Panc1 (cell line): ENCODE measurements at regions not wholly inside any gene's neighbourhood (a gene's known extent, or its start where the extent isn't known, plus 50 kb on each side); places are given as distances from the start of the nearest gene placed in this dataset.

Experiments used
- ATAC-seq: fragments of 200-7000 bp; cut with Tn5 transposase; 2 replicates; pipeline ENCODE4 v1.9.1; 2020; ENCODE audit warnings: mild to moderate bottlenecking, moderate library complexity
- BruUV-seq: library from RNA; stranded (reverse); fragments of 400-500 nt; replicated peaks from 2 replicates; lab custom pipeline; 2021; lab: Mats Ljungman, UMichigan
- CTCF ChIA-PET: fragments of 300-600 bp; sonication (Branson Sonifier 250); formaldehyde crosslinking; loops from one replicate; lab custom pipeline; 2022; ENCODE audit warnings: antibody characterized with exemption; lab: Charles Lee
- POLR2A ChIA-PET: fragments of 300-600 bp; sonication (Branson Sonifier 250); formaldehyde crosslinking; loops from one replicate; lab custom pipeline; 2022; ENCODE audit warnings: antibody characterized with exemption; lab: Charles Lee
- DNase-seq: peaks from one replicate; pipeline ENCODE4 v3.0.0-alpha.2; 2010; ENCODE audit warnings: low read depth, low spot score
- H3K27ac ChIP-seq: 2 replicates; pipeline ENCODE4 v1.5.1; 2011; ENCODE audit warnings: mild to moderate bottlenecking, low read length, inconsistent platforms
- H3K27me3 ChIP-seq: fragments of 200-500 bp; sonication (Bioruptor generic); 2 replicates; pipeline ENCODE4 v1.6.0; 2014; ENCODE audit warnings: low read length, inconsistent platforms; ENCODE audit not compliant: control insufficient read depth, insufficient read depth
- H3K36me3 ChIP-seq: fragments of 200-500 bp; sonication (Bioruptor generic); 2 replicates; pipeline ENCODE4 v1.5.1; 2014; ENCODE audit warnings: inconsistent platforms, mild to moderate bottlenecking, low read length, moderate library complexity; ENCODE audit not compliant: control insufficient read depth, insufficient read depth
- H3K4me1 ChIP-seq: 2 replicates; pipeline ENCODE4 v1.5.1; 2011; ENCODE audit warnings: inconsistent platforms, mild to moderate bottlenecking, low read length, moderate library complexity; ENCODE audit not compliant: control insufficient read depth, insufficient read depth
- H3K4me3 ChIP-seq, 2 experiments: 2 replicates each; pipeline ENCODE4 v1.5.1; 2011 to 2012; ENCODE audit warnings: low read depth in 2 of 2, low read length in 2 of 2, mild to moderate bottlenecking in 2 of 2, inconsistent platforms in 1 of 2, moderate library complexity in 1 of 2
- H3K9me3 ChIP-seq: fragments of 200-500 bp; sonication (Bioruptor generic); 2 replicates; pipeline ENCODE4 v1.5.1; 2014; ENCODE audit warnings: low read depth, mild to moderate bottlenecking, inconsistent platforms, low read length, moderate library complexity; ENCODE audit not compliant: control insufficient read depth, insufficient read depth
- POLR2AphosphoS5 ChIP-seq: IDR thresholded peaks from 2 replicates; pipeline ENCODE4 v1.6.1; 2012; ENCODE audit warnings: mild to moderate bottlenecking, low read depth, low read length, moderate library complexity
- SIN3A ChIP-seq: IDR thresholded peaks from 2 replicates; pipeline ENCODE4 v1.6.1; 2012; ENCODE audit warnings: low read depth, mild to moderate bottlenecking, low read length, moderate library complexity, borderline replicate concordance; ENCODE audit not compliant: insufficient read depth
- TCF7L2 ChIP-seq: IDR thresholded peaks from 2 replicates; pipeline ENCODE4 v1.6.1; 2011; ENCODE audit warnings: mild to moderate bottlenecking, low read depth, low read length, inconsistent platforms
- in situ Hi-C: cut with HindIII; loops from 2 replicates; pipeline ENCODE4 v1.10.0; 2016; ENCODE audit warnings: low sequenced_read_pairs, low pct_unique_long_range_greater_than_20kb
- intact Hi-C: fragments of 100-400 bp; cut with micrococcal nuclease; formaldehyde crosslinking; loops from one replicate; pipeline ENCODE4 v1.10.0; 2022; ENCODE audit not compliant: unreplicated experiment
- TF ChIP-seq, protein P1 (sequence below), 2 experiments: IDR thresholded peaks; 2 replicates each; pipeline ENCODE4 v1.6.1; 2011 to 2012; ENCODE audit warnings: low read depth in 2 of 2, control low read depth in 1 of 2, low read length in 1 of 2, mild to moderate bottlenecking in 1 of 2, moderate library complexity in 1 of 2; ENCODE audit not compliant: insufficient read depth in 1 of 2
- TF ChIP-seq, protein P2 (sequence below): fragments of 450-650 bp; IDR thresholded peaks from 2 replicates; pipeline ENCODE4 v1.5.1; 2017; ENCODE audit warnings: mild to moderate bottlenecking

DNA sequence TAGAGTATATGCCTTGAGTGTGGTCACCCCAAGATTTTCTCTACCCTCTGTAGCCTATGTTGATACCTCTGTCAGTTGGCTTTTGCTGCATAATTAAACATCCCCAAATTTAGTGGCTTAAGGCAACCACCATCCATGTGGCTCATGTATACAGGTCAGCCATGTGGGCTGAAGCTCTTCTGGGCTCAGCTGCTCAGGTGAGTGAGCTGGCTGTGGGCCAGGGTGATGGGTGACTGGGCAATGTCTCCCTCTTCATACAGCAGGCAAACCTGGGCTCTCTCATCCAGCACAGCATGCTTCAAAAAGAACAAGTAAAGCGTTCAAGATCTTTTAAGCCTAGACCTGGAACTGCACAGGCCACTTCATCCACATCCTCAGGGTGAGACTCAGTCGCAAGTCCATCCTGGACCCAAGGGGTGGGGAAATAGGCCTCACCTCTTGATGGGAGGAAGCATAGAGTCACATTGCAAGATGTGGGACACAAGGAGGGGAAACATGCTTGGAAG is 188.2 kb upstream of the TAS2R1 start:
- Histone ChIP-seq H3K4me1 (no peaks in the 10 kb centered on the region), H3K36me3 (no peaks in the 10 kb centered on the region), H3K4me3 (no peak overlapping the region), H3K27me3 (no peaks in the 10 kb centered on the region), H3K27ac (no peak overlapping the region), H3K9me3 (no peaks in the 10 kb centered on the region)
- ATAC-seq, result no peak
- POLR2A ChIA-PET, result no interaction called here
- BruUV-seq, result no TSS peak
- no peak for DNase-seq
- intact Hi-C loops, result no loop called here
- in situ Hi-C loops, result no loop called here
- CTCF ChIA-PET, result no interaction called here
- TF ChIP-seq POLR2AphosphoS5 (no peak), TCF7L2 (no peak), SIN3A (no peak)
- TF ChIP-seq, protein P1, sequence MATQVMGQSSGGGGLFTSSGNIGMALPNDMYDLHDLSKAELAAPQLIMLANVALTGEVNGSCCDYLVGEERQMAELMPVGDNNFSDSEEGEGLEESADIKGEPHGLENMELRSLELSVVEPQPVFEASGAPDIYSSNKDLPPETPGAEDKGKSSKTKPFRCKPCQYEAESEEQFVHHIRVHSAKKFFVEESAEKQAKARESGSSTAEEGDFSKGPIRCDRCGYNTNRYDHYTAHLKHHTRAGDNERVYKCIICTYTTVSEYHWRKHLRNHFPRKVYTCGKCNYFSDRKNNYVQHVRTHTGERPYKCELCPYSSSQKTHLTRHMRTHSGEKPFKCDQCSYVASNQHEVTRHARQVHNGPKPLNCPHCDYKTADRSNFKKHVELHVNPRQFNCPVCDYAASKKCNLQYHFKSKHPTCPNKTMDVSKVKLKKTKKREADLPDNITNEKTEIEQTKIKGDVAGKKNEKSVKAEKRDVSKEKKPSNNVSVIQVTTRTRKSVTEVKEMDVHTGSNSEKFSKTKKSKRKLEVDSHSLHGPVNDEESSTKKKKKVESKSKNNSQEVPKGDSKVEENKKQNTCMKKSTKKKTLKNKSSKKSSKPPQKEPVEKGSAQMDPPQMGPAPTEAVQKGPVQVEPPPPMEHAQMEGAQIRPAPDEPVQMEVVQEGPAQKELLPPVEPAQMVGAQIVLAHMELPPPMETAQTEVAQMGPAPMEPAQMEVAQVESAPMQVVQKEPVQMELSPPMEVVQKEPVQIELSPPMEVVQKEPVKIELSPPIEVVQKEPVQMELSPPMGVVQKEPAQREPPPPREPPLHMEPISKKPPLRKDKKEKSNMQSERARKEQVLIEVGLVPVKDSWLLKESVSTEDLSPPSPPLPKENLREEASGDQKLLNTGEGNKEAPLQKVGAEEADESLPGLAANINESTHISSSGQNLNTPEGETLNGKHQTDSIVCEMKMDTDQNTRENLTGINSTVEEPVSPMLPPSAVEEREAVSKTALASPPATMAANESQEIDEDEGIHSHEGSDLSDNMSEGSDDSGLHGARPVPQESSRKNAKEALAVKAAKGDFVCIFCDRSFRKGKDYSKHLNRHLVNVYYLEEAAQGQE (IDR thresholded peaks at IDR 0.05; ENCODE audit: insufficient read depth in 1 of 2, low read depth in 2 of 2, low read length in 1 of 2), result no peak
- TF ChIP-seq, protein P2, sequence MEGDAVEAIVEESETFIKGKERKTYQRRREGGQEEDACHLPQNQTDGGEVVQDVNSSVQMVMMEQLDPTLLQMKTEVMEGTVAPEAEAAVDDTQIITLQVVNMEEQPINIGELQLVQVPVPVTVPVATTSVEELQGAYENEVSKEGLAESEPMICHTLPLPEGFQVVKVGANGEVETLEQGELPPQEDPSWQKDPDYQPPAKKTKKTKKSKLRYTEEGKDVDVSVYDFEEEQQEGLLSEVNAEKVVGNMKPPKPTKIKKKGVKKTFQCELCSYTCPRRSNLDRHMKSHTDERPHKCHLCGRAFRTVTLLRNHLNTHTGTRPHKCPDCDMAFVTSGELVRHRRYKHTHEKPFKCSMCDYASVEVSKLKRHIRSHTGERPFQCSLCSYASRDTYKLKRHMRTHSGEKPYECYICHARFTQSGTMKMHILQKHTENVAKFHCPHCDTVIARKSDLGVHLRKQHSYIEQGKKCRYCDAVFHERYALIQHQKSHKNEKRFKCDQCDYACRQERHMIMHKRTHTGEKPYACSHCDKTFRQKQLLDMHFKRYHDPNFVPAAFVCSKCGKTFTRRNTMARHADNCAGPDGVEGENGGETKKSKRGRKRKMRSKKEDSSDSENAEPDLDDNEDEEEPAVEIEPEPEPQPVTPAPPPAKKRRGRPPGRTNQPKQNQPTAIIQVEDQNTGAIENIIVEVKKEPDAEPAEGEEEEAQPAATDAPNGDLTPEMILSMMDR, result no peak

DNA sequence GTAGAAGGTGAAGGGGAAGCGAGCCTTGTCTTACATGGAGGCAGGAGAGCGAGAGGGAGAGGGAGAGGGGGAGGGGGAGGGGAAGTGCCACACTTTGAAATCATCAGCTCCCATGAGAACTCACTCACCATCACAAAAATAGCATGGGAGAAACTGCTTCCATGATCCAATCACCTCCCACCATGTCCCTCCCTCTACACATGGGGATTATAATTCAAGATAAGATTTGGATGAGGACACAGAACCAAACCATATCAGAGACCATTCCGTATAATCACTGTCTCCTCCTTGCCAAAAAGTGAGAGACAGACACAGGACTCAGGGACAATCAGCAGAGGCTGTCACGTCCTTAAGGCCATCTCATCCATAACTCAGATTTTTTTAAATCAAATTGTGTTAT is 187.7 kb upstream of the TAS2R1 start:
- ChIA-PET CTCF (no interaction called here), POLR2A (no interaction called here)
- in situ Hi-C loops, result no loop called here
- no peak for ATAC-seq
- BruUV-seq, result no TSS peak
- H3K9me3 ChIP-seq, result no peaks in the 10 kb centered on the region
- H3K27me3 ChIP-seq, result no peaks in the 10 kb centered on the region
- no peak for TF ChIP-seq POLR2AphosphoS5
- TF ChIP-seq, protein P2, result no peak
- no peak for TF ChIP-seq TCF7L2
- no peak for TF ChIP-seq SIN3A
- TF ChIP-seq, protein P1 (IDR thresholded peaks at IDR 0.05; ENCODE audit: insufficient read depth in 1 of 2, low read depth in 2 of 2, low read length in 1 of 2), result no peak
- no peak overlapping the region for H3K27ac ChIP-seq
- H3K4me3 ChIP-seq, result no peak overlapping the region
- no peaks in the 10 kb centered on the region for H3K4me1 ChIP-seq
- H3K36me3 ChIP-seq, result no peaks in the 10 kb centered on the region
- intact Hi-C loops, result no loop called here
- DNase-seq, result no peak
